HEK293T (cell line): ENCODE measurements at regions not wholly inside any gene's neighbourhood (a gene's known extent, or its start where the extent isn't known, plus 50 kb on each side); places are given as distances from the start of the nearest gene placed in this dataset.

Experiments used
- CTCF ChIA-PET: fragments of 350-600 bp; formaldehyde crosslinking; extraction: SDS; loops from one replicate; lab custom pipeline; 2021; ENCODE audit warnings: antibody characterized with exemption, inconsistent platforms; lab: Yijun Ruan, JAX
- POLR2A ChIA-PET: fragments of 350-600 bp; formaldehyde crosslinking; extraction: SDS; loops from one replicate; lab custom pipeline; 2020; ENCODE audit warnings: antibody characterized with exemption, inconsistent platforms; lab: Yijun Ruan, JAX
- DNase-seq: peaks from one replicate; pipeline ENCODE4 v3.0.0; 2012; ENCODE audit warnings: mixed read lengths; ENCODE audit errors: extremely low spot score
- ARNT ChIP-seq: fragments of 450-650 bp; IDR thresholded peaks from 2 replicates; pipeline ENCODE4 v1.6.1; 2017; ENCODE audit warnings: mild to moderate bottlenecking
- BHLHE40 ChIP-seq: fragments of 450-650 bp; IDR thresholded peaks from 2 replicates; pipeline ENCODE4 v1.6.1; 2016; ENCODE audit warnings: mild to moderate bottlenecking, moderate library complexity, borderline replicate concordance
- CTBP1 ChIP-seq: fragments of 450-650 bp; IDR thresholded peaks from 2 replicates; pipeline ENCODE4 v1.6.1; 2016; ENCODE audit warnings: borderline replicate concordance
- ELF4 ChIP-seq: fragments of 450-650 bp; IDR thresholded peaks from 2 replicates; pipeline ENCODE4 v1.6.1; 2017; ENCODE audit warnings: antibody characterized with exemption
- FOXA1 ChIP-seq: fragments of 450-650 bp; IDR thresholded peaks from 2 replicates; pipeline ENCODE4 v1.6.1; 2016; ENCODE audit warnings: mild to moderate bottlenecking
- FOXK2 ChIP-seq: fragments of 450-650 bp; IDR thresholded peaks from 2 replicates; pipeline ENCODE4 v1.6.1; 2016; ENCODE audit warnings: mild to moderate bottlenecking
- FOXM1 ChIP-seq: fragments of 450-650 bp; IDR thresholded peaks from 2 replicates; pipeline ENCODE4 v1.6.1; 2017; ENCODE audit warnings: mild to moderate bottlenecking, borderline replicate concordance
- HDGF ChIP-seq: fragments of 450-650 bp; IDR thresholded peaks from 2 replicates; pipeline ENCODE4 v1.6.1; 2017; ENCODE audit warnings: antibody characterized with exemption, borderline replicate concordance
- L3MBTL2 ChIP-seq: fragments of 450-650 bp; conservative IDR thresholded peaks from 2 replicates; pipeline ENCODE4 v1.6.1; 2016; ENCODE audit warnings: mild to moderate bottlenecking
- LEF1 ChIP-seq: fragments of 450-650 bp; IDR thresholded peaks from 2 replicates; pipeline ENCODE4 v1.6.1; 2017; ENCODE audit warnings: mild to moderate bottlenecking, borderline replicate concordance
- NFRKB ChIP-seq: fragments of 450-650 bp; IDR thresholded peaks from 2 replicates; pipeline ENCODE4 v1.6.1; 2016; ENCODE audit warnings: mild to moderate bottlenecking, moderate library complexity
- SP1 ChIP-seq: fragments of 450-650 bp; IDR thresholded peaks from 2 replicates; pipeline ENCODE4 v1.6.1; 2017
- SUZ12 ChIP-seq: fragments of 450-650 bp; IDR thresholded peaks from 2 replicates; pipeline ENCODE4 v1.6.1; 2016; ENCODE audit warnings: mild to moderate bottlenecking
- TARDBP ChIP-seq: fragments of 450-650 bp; IDR thresholded peaks from 2 replicates; pipeline ENCODE4 v1.6.1; 2016
- ZNF384 ChIP-seq: fragments of 450-650 bp; IDR thresholded peaks from 2 replicates; pipeline ENCODE4 v1.6.1; 2016
- TF ChIP-seq, protein P1 (sequence below): fragments of 450-650 bp; IDR thresholded peaks from 2 replicates; pipeline ENCODE4 v1.6.1; 2016

DNA sequence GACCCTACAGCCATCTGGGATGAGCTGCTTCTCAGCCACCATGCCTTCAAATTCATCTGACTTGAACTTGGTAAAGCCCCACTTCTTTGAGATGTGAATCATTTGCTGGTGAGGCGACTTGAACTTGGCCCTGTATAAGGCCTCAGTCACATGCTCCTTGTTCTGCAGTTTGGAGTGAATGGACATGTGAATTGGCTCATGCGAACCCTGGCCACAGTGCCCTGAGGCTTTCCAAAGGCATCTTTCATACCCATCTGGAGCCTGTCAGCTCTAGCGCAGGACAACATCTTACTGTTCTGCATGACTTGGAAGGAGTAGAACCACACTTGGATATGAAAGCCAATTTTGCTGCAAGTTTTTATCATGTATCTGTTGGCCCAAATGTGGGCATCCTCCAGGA is 244.0 kb upstream of the FAM83B start:
- CTCF ChIA-PET = interaction anchor here (0.6 kb wide), 1 partner anchor 336 kb away, joined by 3 read pairs; no protein-coding TSS in a partner anchor
- TF ChIP-seq BHLHE40 (no peak), CTBP1 (no peak), FOXM1 (no peak), ARNT (no peak), L3MBTL2 (no peak), SP1 (no peak), LEF1 (no peak), SUZ12 (no peak), FOXA1 (no peak), FOXK2 (no peak)
- TF ChIP-seq, protein P1, sequence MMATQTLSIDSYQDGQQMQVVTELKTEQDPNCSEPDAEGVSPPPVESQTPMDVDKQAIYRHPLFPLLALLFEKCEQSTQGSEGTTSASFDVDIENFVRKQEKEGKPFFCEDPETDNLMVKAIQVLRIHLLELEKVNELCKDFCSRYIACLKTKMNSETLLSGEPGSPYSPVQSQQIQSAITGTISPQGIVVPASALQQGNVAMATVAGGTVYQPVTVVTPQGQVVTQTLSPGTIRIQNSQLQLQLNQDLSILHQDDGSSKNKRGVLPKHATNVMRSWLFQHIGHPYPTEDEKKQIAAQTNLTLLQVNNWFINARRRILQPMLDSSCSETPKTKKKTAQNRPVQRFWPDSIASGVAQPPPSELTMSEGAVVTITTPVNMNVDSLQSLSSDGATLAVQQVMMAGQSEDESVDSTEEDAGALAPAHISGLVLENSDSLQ = no peak

DNA sequence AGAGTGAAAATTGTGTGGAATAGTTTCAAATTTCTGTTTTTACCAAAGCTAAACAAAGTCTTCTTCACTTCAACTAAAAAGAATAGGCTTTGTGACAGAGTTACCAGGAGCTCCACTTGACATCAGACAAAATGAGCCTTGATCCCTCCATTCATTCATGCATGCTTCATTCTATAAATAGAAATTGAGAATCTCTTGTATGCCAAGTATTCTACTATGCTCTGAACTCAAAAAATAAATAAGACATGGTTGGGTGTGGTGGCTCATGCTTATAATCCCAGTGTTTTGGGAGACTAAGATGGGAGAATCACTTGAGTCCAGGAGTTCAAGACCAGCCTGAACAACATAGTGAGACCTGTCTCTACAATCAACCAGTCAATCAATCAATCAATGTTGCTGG is 236.6 kb upstream of the FAM83B start:
- DNase-seq = no peak
- CTCF ChIA-PET = no interaction called here
- POLR2A ChIA-PET = no interaction called here
- no peak for TF ChIP-seq ZNF384
- no peak for TF ChIP-seq ARNT
- TF ChIP-seq SP1 = no peak

More for the DNA sequence above, 244.0 kb upstream of the FAM83B start:
- DNase-seq = no peak
- POLR2A ChIA-PET = no interaction called here

DNA sequence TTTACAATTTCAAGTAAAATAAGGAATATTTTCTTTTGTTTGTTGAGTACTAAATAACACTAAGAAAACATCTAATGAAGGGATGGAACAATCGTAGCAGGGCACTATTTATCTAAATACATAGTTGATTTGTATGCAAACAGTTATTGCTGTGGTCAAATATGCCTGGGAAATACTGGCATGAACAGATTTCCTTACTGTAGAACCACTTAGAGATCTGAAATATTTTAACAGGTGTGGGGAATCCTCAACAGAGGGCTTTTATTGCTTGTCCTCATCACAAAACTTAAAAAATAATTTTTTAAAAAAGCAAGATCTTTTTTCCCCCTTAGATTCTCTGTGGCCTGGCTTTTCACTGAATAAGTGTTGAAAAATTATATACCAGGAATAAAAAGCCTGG is 233.0 kb upstream of the FAM83B start:
- ChIA-PET POLR2A (no interaction called here), CTCF (no interaction called here)
- TF ChIP-seq NFRKB = no peak
- TF ChIP-seq LEF1 = no peak
- no peak for TF ChIP-seq CTBP1
- TF ChIP-seq HDGF = no peak
- no peak for DNase-seq

DNA sequence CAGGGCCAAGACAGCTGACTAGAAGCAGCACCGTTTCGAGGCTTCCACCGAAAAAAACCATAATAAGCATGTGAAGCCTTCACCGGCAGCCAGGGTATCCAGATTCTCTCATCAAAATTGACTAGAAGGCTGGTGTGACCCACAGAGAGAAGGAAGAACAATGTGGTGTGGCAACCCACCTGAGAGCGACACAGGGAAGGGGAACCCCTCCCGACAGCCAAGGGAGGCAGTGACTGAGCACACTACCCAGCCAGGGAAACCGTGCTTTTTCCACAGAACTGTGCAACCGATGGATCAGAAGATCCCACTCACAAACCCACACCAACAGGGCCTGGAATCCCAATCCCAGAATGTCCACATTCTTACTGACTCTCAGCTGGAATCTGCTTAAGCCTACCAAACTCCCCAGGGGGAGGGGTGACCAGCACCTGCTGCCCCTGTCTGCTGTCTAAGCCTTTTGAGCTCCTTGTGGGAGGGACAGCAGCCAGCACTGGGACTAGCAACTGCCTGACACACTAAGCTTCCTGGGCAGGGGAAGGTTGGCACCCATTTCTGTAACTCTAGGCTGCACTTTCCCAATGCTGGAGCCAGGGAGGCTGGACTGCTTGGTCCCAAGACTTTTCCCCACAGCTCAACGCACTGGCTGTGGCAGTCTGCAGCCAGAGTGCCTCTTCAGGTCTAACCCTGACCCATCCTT is 231.9 kb upstream of the FAM83B start:
- ChIA-PET CTCF (no interaction called here), POLR2A (no interaction called here)
- TF ChIP-seq, protein P1 = no peak
- TF ChIP-seq FOXM1 (no peak), HDGF (no peak), L3MBTL2 (no peak), NFRKB (no peak), SUZ12 (no peak), FOXA1 (no peak), CTBP1 (no peak), ELF4 (no peak), LEF1 (no peak)
- no peak for DNase-seq

DNA sequence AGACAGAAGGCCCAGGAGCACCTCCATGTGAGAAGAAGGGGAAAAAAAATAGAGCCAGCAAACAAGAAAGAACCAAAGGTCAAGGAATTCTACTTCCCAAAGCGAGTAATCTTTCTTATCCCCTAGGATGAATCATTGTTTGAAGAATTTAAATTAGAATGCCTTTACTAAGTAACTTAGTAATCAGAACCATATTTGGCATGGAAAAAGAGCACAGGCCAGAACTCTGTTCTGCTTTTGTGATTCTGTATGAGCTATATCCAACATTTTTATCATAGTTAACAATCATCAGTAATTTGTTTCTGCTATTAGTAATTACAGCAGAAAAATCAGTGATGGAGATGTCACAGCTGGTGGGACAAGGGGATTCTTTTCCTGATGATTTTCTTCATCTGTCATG is 228.8 kb upstream of the FAM83B start:
- POLR2A ChIA-PET = no interaction called here
- CTCF ChIA-PET = no interaction called here
- TF ChIP-seq ELF4 = no peak
- TF ChIP-seq, protein P1 = no peak
- no peak for TF ChIP-seq SP1
- no peak for TF ChIP-seq FOXK2
- TF ChIP-seq ZNF384 = no peak
- no peak for TF ChIP-seq SUZ12
- TF ChIP-seq NFRKB = no peak
- no peak for TF ChIP-seq LEF1
- no peak for TF ChIP-seq FOXM1
- no peak for TF ChIP-seq ARNT
- no peak for TF ChIP-seq TARDBP
- no peak for TF ChIP-seq L3MBTL2
- no peak for TF ChIP-seq HDGF
- TF ChIP-seq BHLHE40 = no peak
- no peak for TF ChIP-seq FOXA1
- TF ChIP-seq CTBP1 = no peak
- no peak for DNase-seq

DNA sequence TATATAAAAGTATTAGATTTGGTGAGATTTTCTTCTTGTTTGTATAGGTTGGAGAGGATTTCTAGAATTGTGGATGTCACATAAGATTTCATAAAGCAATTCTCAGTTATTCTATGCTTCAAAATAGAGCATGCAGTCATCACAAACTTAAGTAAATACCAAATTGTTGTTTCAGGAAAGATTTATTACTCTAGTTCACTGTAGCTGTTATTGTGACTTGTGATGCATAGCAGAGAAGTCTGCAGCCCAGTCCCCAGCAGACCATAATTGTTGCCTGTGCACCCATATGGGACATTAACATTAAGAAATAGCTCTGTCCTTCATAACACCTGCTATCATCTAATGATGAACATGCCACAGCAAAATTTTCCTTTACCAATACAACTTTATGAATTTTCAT is 228.0 kb upstream of the FAM83B start:
- CTCF ChIA-PET = no interaction called here
- no peak for DNase-seq
- POLR2A ChIA-PET = no interaction called here
- no peak for TF ChIP-seq SUZ12

DNA sequence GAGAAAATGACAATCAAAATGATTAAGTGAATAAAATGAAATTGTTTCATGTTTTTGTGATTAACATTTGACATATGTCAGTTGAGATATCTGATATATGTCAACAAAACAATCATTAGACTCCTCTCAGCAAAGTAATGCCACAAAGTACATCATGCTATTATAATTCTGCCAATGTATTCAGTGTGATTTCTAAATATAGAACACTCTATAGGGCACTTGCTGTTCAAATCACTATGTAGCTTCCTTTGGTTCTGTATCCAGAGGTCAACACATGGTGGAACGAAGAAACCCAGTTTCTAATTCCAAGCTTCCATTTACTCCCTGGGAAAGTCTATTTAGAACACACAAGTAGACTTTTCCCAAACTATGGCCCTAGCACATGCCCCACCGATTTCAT is 227.5 kb upstream of the FAM83B start:
- no peak for DNase-seq
- ChIA-PET POLR2A (no interaction called here), CTCF (no interaction called here)
- TF ChIP-seq TARDBP (no peak), SUZ12 (no peak), ELF4 (no peak), LEF1 (no peak), FOXA1 (no peak), FOXM1 (no peak), BHLHE40 (no peak), CTBP1 (no peak), FOXK2 (no peak), L3MBTL2 (no peak), HDGF (no peak), NFRKB (no peak), ZNF384 (no peak), ARNT (no peak), SP1 (no peak)
- TF ChIP-seq, protein P1 = no peak
